NAMALWA (cell line): ENCODE measurements at regions not wholly inside any gene's neighbourhood (a gene's known extent, or its start where the extent isn't known, plus 50 kb on each side); places are given as distances from the start of the nearest gene placed in this dataset.
"Not testable (repeated sequence)": the region's sequence is repeated elsewhere in the genome, so short reads cannot be mapped to it uniquely, and the experiment has no call there.

Experiments used
- DNase-seq: peaks from one replicate; pipeline ENCODE4 v3.0.0-alpha.2; 2015; ENCODE audit warnings: low spot score

DNA sequence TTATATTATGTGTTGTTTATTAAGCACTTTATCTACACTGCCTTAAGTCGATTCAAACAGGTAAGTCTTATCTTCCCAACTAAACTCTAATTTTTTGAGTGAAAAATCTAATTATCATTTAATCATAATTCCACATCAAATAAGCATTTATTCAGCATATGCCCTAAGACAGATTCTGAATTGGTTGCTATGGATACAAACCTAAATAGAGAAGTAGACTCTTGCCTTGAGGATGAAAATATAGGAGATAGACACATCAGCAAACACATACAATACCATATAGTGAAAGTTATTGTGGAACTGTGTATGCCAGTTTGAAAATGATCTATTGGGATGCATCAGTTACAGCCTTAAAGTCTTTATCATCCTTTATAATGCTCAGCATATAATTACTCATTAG is 1679.9 kb downstream of the SLITRK1 start:
- DNase-seq: no peak

DNA sequence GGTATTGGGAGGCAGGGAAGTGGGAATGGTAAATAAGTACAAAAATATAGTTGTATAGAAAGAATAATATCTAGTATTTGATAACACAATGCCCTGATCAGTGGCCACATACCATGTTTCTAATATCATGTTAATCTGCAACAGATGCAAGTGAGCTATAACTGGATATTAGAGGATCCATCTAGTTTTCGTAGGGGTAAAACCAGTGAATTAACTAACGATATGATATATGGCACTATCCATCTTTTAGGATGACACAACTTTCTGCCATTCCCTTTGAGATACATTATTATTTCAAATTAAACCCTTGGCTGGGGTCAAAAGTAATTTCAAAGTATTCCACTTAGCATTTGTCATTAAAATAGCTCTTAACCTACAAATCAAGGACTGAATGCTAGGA is 1686.2 kb downstream of the SLITRK1 start:
- DNase-seq: no peak

DNA sequence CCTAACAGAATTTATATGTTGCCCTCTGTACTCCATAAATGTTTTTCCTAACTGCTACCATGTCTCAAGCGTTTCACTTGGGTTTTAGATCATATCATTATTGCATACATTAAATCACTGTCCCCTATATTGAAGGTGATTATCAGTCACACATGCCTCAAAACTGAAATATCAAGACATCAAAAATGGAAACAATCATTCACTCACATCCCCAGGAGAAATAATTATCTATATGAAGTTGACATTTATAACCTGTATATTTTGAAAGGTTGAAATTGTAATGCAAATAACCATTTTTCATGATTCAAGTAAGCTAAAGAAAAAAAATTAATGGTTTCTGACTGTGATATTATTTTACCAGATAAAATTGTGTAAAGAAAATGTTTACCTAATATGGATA is 1695.0 kb downstream of the SLITRK1 start:
- DNase-seq: no peak

DNA sequence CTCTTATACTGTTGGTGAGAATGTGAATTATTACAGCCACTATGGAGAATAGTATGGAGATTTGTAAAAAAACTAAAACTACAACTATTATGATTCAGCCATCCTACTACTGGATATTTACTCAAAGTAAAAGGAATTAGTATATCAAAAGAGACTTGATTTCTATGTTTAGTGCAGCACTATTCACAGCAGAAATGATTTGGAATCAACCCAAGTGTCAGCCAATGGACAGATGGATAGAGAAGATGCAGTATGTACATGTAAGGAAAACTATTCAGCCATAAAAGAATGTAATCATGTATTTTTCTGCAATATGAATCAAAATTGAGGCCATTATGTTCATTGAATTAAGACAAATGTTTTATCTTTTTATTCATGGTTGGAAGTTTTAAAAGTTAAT is 1705.5 kb downstream of the SLITRK1 start:
- no peak for DNase-seq

DNA sequence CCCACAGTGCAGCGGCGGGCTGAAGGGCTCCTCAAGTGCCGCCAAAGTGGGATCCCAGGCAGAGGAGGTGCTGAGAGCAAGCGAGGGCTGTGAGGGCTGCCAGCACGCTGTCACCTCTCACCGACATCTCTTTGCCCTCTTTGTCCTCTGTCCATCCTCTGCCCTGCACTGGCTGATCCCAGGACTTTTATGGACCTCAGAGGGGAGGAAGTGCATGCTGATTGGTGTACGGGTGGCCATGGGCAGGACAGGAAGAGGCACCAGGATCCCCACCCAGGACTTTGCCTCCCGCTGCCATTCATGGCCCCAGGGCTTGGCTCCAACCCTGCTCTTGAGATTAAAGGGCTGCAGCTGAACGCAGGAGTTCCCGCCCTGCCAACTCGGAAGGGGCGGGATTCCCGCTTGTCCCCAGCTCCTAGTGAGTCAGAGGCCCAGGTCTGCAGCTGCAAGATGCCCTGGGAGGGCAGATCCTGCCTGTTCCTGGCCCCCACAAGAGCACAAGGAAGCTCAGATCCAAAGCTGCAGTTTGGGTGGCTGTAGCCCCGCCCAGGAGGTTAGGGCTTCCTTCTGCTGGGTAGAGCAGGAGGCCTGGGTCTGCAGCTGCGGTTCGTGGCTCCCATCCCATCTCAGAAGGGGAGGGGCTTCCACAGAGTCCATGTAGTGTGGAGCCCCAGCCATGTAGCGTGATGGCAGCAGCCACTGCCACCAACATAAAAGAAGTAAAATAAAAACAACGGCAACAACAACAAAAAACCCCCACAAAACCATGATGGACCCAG is 1716.7 kb downstream of the SLITRK1 start:
- no peak for DNase-seq

DNA sequence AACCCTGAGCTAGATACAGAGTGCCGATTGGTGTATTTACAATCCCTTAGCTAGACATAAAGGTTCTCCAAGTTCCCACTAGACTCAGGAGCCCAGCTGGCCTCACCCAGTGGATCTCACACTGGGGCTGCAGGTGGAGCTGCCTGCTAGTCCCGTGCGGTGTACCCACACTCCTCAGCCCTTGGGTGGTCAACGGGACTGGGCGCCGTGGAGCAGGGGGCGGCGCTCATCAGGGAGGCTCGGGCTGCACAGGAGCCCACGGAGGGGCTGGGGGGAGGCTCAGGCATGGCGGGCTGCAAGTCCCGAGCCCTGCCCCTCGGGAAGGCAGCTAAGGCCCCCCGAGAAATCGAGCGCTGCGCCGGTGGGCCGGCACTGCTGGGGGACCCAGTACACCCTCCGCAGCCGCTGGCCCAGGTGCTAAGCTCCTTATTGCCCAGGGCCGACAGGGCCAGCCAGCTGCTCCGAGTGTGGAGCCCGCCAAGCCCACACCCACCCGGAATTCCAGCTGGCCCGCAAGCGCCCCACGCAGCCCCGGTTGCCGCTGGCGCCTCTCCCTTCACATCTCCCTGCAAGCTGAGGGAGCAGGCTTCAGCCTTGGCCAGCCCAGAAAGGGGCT is 1717.4 kb downstream of the SLITRK1 start:
- DNase-seq: not testable (repeated sequence)

DNA sequence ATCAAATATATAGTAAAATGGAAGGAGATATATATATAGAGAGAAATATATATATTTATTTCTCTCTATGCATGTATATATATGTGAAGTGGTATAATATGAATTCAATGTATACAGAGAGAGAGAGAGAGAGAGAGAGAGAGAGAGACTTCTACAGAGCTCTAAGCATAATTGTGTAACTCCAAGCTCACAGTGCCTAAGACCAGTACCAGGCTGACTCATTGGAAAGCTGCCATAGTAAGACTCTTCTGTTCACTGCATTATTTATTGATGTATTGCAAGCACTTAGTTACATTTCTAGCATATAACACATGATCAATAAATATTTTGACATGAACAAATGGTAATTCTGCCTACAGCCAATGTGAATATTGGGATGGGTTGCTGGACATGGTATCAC is 1734.7 kb downstream of the SLITRK1 start:
- DNase-seq: no peak

DNA sequence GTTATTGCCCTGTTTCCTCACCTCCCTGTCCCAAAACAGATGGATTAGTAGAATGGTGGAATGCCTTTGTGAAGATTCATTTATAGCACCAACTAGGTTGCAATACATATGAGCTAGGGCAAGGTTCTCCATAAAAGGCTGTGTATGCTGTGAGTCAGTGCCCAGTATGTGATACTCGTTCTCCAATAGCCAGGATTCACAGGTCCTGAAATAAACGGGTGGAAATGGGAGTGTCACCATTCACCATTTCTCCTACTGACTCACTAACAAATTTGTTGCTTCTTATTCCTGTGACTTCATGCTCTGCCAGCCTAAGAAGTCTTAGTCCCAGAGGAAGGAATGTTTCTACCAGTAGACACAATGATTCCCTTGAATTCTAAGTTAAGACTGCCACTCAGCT is 1745.4 kb downstream of the SLITRK1 start:
- no peak for DNase-seq

DNA sequence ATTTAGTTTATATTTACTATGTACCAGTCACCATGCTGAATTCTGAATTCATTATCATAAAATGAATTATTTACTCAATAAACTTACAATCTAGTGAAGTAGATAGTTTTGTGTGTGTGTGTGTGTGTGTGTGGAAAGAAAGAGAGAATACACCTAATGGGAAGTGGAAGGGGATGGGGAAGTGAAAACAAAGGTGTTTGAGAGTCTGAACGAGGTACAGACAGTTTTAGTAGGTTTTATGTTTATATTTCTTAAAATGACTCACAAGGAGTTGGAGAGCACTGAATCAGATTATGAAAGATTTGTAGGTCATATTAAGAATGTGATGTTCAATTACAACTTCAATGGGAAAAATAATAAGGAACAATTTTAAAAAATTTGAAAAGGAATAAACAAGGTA is 1753.0 kb downstream of the SLITRK1 start:
- DNase-seq: no peak

DNA sequence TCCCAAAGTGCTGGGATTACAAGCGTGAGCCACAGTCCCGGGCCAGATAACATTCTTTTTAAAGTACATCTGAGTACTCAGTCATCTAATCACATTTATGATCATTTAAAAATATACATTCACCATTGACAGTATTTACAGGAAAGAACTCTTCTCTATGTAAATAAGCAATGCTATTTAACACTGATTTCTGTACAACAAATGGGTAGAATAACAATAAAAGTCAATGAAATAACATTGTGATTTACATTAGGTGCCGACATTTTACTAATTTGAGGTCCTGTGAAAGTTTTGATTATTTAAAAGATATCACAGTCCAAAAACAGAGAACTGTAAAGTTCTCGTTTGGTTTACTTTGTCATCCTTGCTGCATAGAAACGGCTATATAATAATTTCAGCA is 1763.7 kb downstream of the SLITRK1 start:
- DNase-seq: no peak

DNA sequence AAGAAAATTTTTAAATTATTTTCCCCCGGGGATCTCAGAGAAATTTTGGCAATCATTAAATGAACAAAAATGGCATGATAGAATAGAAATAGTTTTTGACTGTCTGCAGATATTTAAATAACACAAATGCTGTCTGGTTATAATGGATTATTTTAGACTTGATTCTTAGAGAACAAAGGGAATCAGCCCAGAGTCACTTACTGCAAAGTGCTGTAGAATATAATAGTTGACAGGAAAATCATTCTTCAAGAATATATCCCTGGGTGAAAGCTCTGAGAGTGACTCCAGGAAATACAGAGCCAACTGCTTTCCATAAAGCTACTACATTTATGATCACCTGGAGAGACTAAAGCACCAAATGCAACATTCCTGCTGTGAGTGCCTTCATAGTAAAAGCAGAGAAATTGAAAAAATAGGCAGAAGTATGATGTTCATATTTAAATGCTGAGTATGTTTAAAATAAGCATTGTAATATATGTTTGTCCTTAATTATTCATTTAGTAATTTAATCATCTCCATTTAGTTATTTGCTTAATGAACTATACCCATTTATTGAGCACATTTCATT is 1765.8 kb downstream of the SLITRK1 start:
- no peak for DNase-seq

DNA sequence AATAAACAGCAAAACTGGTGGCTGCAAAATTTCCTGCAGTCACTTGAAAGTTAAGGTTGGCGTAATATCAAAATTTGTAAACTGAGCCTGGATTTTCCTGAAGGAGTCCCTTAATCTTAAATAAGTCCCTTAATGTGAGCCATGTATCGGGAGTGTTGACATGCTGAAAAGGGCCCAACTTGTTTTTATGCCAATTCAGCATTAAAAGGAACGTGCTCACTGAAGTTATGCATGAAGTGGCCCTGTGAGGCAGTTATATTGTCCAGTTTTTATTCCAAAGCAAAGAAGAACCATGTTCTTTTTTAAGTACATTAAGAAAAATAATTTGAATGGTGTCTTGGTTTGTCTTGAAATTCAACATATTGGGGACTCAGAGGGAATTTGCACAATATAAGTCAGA is 1766.9 kb downstream of the SLITRK1 start:
- no peak for DNase-seq

DNA sequence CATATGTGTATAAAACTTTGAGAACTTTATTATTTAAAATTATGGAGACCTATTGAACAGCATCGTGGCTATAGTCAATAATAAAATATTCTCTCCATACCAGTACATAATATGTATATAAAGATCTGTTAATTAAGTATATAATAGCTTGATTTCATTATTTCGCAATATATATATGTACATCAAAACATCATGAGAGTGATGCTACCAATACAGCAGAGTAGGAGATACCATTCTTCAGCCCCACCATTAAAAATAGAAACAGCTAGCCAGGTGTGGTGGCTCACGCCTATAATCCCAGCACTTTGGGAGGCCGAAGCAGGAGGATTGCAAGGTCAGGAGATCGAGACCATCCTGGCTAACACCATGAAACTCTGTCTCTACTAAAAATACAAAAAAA is 1755.3 kb upstream of the SPRY2 start:
- DNase-seq: no peak

DNA sequence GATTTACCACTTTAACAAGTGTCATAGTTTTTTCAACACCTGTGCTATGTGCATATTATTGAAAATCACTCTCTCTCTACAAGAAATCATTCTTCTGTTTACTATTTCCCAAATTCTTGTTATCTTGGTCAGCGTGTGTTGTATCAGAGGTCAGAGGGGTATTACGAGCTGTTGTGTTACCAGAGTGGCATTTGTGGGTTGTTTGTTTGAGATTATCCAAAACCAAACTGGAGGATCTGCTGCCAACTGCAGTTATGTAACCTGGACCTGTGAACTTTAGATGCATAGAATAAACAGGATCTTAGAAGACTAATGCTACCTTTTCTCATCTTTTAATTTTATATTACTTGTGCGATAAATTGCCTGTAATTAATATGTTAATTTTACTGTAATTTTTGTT is 1751.4 kb upstream of the SPRY2 start:
- DNase-seq: no peak

DNA sequence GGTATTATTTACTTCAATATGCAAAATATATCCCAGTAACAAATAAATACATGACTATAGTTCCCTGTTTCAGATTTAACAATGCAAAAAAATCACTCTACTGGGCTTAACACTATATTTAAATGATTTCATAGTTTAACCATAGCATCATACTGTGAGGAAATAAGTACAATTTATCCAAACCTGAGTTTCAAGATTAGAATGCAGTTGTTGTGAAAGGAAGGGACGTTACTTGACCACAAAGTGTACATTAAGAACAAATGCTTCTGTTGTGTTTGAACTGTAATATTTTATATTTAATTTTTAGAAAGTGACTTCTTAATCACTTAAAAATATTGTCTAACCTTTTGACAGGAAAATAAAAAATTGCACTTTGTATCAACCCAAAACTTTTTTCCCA is 1747.9 kb upstream of the SPRY2 start:
- DNase-seq: no peak

DNA sequence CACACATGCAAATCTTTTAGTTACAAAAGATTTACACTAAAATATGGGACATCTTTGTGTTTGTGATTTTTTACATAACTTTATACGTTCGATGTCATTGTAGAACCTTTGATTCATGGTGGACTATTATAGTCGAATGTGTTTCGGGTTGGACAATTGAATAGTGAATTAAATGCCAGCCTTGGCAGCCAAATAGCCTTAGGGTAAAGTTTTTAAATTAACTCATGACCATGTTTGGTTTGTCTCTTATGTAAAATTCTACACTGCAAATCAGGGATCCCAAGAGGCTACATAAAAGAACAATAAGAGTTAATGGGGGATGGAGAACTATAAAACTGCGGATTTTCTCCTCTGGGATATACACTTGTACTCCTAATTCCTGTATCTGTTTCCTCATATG is 1735.6 kb upstream of the SPRY2 start:
- DNase-seq: no peak

DNA sequence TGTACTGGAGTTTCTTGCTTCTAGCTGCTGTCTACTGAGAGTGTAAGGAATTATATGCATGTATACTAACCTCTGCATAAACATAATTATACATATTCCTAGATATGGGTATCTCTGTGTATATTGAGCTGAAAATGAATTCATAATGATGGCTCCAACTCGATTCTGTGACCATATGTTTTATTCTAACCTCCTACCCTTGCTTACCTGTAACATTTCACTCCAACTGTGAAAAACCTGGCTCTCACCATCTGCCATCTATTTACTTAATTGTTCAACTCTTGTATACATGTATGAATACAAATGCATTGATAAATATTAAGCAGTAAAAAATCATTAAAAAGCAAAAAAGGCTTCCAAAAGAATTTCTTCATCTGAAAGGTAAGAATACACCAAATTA is 1729.5 kb upstream of the SPRY2 start:
- DNase-seq: no peak

DNA sequence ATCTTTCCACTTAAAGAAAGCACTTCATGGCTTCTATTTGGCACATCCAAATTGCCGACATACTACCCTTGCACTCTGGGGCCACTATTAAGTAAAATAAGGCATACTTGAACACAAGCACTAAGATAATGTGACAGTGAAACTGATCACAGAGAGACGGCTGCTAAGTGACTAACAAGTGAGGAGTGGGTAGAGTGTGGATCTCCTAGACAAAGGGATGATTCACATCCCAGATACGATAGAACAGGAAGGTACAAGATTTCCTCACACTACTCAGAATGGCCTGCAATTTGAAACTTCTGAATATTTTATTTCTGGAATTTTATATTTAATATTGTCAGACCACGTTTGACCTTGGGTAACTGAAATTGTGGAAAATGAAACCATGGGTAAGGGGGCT is 1721.8 kb upstream of the SPRY2 start:
- DNase-seq: no peak

DNA sequence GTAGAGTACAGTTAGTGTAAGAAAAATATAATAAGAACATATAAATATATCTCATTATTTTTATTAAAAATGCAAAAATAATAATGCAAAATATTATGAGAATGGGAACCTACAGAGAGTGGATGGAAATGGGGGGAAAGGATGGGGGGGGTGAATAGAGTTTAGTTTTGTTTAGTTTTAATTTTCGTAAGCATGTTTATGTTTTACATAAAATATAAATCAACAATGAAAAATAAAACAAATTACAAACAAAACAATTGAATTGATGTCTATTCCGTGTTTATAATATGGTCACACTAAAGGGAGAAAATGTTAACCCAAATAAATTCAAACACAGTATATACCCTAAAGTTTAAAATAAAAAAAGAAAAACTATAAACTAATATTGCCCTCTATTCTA is 1717.4 kb upstream of the SPRY2 start:
- no peak for DNase-seq

DNA sequence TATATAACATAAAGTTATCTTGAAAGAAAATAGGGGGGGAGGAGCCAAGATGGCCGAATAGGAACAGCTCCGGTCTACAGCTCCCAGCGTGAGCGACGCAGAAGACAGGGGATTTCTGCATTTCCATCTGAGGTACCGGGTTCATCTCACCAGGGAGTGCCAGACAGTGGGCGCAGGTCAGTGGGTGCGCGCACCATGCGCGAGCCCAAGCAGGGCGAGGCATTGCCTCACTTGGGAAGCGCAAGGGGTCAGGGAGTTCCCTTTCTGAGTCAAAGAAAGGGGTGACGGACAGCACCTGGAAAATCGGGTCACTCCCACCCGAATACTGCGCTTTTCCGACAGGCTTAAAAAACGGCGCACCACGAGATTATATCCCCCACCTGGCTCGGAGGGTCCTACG is 1704.4 kb upstream of the SPRY2 start:
- DNase-seq: not testable (repeated sequence)

DNA sequence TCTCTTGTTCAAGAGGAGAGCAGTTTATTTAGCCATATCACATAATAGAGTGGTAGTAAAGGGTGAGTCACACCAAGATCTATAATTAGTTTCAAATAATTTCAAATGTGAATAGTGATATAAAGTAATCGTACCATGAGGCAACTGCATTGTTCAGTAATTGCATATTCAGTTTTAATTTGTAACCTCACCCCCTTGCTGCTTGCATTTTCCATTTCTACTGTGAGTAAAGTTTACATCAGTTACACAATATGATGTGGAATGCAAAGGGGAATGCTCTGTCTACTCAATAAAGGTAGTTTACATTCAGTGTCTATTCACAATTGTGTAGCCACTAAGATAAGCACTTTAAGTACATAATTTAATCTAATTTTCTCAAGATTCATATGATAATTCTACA is 1695.7 kb upstream of the SPRY2 start:
- DNase-seq: no peak

DNA sequence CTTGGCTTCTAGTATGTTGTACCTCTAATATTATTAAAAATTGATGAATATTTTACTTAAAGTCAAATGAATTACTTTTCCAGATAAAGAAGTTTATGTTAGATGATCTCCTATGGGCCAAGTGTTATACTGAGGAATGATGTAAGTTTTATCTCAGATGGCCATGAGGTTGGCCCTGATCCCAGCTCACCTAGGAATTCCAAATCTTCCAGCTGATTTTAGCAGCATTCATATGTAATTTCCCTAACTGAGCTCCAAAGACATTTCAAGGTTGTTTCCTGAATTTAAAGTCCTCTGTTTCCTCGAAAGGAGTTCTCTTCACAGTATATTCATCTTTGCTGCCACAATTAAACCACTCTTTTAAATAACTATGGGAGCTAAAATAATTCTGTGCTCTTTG is 1670.4 kb upstream of the SPRY2 start:
- no peak for DNase-seq

DNA sequence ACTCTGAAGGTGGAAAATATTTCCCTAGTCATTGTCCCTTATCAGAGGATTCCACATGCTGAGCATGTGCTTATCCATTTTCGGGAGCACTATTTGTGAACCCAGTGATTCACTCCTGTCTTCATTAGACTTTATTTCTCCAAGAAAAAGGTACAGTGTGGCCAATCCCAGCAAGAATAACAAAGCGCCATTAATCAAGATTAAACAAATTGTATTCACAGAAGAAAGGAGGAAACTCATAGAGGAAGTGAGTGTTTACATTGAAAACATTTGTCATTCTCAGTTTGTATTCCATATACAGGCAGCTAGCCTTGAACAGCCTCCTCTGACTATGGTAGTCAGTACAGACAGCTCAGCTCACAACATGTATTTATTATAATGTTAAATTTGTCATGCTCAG is 1669.9 kb upstream of the SPRY2 start:
- DNase-seq: no peak

DNA sequence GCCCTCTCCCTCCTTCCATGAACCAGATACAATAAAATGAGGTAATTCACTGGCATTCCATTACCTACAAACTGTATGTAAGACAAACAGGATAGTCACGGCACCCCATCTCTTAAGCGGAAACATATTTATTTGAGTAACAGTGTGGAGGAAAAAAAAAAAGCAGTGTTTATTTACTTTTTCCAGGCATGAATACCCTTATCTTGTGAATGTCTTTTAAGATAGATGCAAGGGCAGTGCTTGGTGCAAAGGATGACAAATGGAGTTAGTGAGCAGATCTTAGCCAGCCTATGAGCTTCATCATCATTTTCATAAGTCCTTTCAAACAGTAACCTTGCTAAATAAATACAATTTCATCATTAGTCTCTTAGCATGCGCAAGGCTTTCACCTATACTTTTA is 1661.8 kb upstream of the SPRY2 start:
- DNase-seq: no peak
